Prostate gland (tissue), 2 donors: ENCODE measurements at regions not wholly inside any gene's neighbourhood (a gene's known extent, or its start where the extent isn't known, plus 50 kb on each side); places are given as distances from the start of the nearest gene placed in this dataset.

Source experiments
- DNase-seq: peaks from one replicate; pipeline ENCODE4 v3.0.0-alpha.2; 2019; ENCODE audit warnings: low spot score
- H3K27ac ChIP-seq, 2 donors: fragments of 200-600 bp; sonication (generic); 2 replicates each; pipeline ENCODE4 v1.5.1; 2017 to 2019
- H3K27me3 ChIP-seq: fragments of 200-600 bp; sonication (generic); replicated peaks from 2 replicates; pipeline ENCODE4 v1.5.1; 2019; ENCODE audit not compliant: insufficient read depth
- H3K36me3 ChIP-seq, 2 donors: fragments of 200-600 bp; sonication (generic); 1 replicate in 1 of 2; 2 replicates in 1 of 2; pipeline versions ENCODE4 v1.5.1 to v1.8.1; 2017 to 2019
- H3K4me1 ChIP-seq: fragments of 200-600 bp; sonication (generic); replicated peaks from 2 replicates; pipeline ENCODE4 v1.5.1; 2019
- H3K4me3 ChIP-seq, 2 donors: fragments of 200-600 bp; sonication (generic); 2 replicates each; pipeline ENCODE4 v1.5.1; 2017 to 2019
- H3K9me3 ChIP-seq: fragments of 200-600 bp; sonication (generic); 2 replicates; pipeline ENCODE4 v1.5.1; 2017
- CTCF ChIP-seq, 4 experiments: fragments of 200-600 bp in 2 of 4; fragments of 450-650 bp in 2 of 4; sonication (generic) in 2 of 4; IDR thresholded peaks; 1 replicate in 3 of 4; 2 replicates in 1 of 4; pipeline ENCODE4 v1.5.1; 2016 to 2019; ENCODE audit warnings: antibody characterized with exemption in 4 of 4, mild to moderate bottlenecking in 2 of 4, moderate library complexity in 2 of 4
- POLR2A ChIP-seq: fragments of 450-650 bp; IDR thresholded peaks from one replicate; pipeline ENCODE4 v1.6.1; 2016; ENCODE audit warnings: antibody characterized with exemption, mild to moderate bottlenecking
- POLR2AphosphoS5 ChIP-seq: sonication (generic); formaldehyde crosslinking; IDR thresholded peaks from one replicate; pipeline ENCODE4 v1.6.1; 2017; ENCODE audit warnings: antibody characterized with exemption
- WGBS: methylation state at CpG from one replicate; pipeline ENCODE4 v1.1.5; 2018; 5-methylcytosine and 5-hydroxymethylcytosine counted together
- intact Hi-C: fragments of 100-400 bp; cut with DNase I; formaldehyde crosslinking; loops from one replicate; pipeline ENCODE4 v1.14.2; 2022

- H3K27me3 ChIP-seq = no peaks in the 10 kb centered on the region
- no peaks in the 10 kb centered on the region for H3K36me3 ChIP-seq
- H3K9me3 ChIP-seq = no peaks in the 10 kb centered on the region
- H3K4me3 ChIP-seq = no peak overlapping the region
- H3K27ac ChIP-seq = no peak overlapping the region
- intact Hi-C loops = no loop called here
- 98% methylated on average over 1 of the region's 1 CpG for WGBS
- no peaks in the 10 kb centered on the region for H3K4me1 ChIP-seq
- no peak for DNase-seq
- TF ChIP-seq CTCF (IDR thresholded peaks at IDR 0.05) = no peak
- TF ChIP-seq POLR2AphosphoS5 = no peak
- TF ChIP-seq POLR2A = no peak
Observed at GRCh38 chr18:4851301-4851976, 345.6 kb downstream of the AKAIN1 start.

GRCh38 chr18:4847056-4847455 is 350.0 kb downstream of the AKAIN1 start:
- 78% methylated on average over 1 of the region's 1 CpG for WGBS
- H3K4me3 ChIP-seq = no peak overlapping the region
- TF ChIP-seq CTCF (IDR thresholded peaks at IDR 0.05) = no peak
- TF ChIP-seq POLR2A = no peak
- no peak for TF ChIP-seq POLR2AphosphoS5
- no peaks in the 10 kb centered on the region for H3K27me3 ChIP-seq
- no peaks in the 10 kb centered on the region for H3K9me3 ChIP-seq
- H3K36me3 ChIP-seq = no peaks in the 10 kb centered on the region
- H3K4me1 ChIP-seq = no peaks in the 10 kb centered on the region
- H3K27ac ChIP-seq = no peak overlapping the region
- intact Hi-C loops = no loop called here
- no peak for DNase-seq

GRCh38 chr18:4844320-4844719 is 352.7 kb downstream of the AKAIN1 start:
- no peak overlapping the region for H3K27ac ChIP-seq
- no peaks in the 10 kb centered on the region for H3K36me3 ChIP-seq
- no peaks in the 10 kb centered on the region for H3K4me1 ChIP-seq
- H3K4me3 ChIP-seq = no peak overlapping the region
- no peaks in the 10 kb centered on the region for H3K9me3 ChIP-seq
- DNase-seq = no peak
- no peak for TF ChIP-seq POLR2A
- TF ChIP-seq POLR2AphosphoS5 = no peak
- 48% methylated on average over 3 of the region's 3 CpGs for WGBS
- no peaks in the 10 kb centered on the region for H3K27me3 ChIP-seq
- intact Hi-C loops = no loop called here

- TF ChIP-seq POLR2A (no peak), POLR2AphosphoS5 (no peak), CTCF (IDR thresholded peaks at IDR 0.05) (no peak)
- no peak for DNase-seq
- H3K9me3 ChIP-seq = no peaks in the 10 kb centered on the region
- no peaks in the 10 kb centered on the region for H3K36me3 ChIP-seq
- H3K4me1 ChIP-seq = no peaks in the 10 kb centered on the region
- no peak overlapping the region for H3K27ac ChIP-seq
- H3K4me3 ChIP-seq = no peak overlapping the region
- H3K27me3 ChIP-seq = no peaks in the 10 kb centered on the region
- intact Hi-C loops = no loop called here
Observed at GRCh38 chr18:4843771-4844170, 353.3 kb downstream of the AKAIN1 start.

- intact Hi-C loops = no loop called here
- no peak for DNase-seq
- H3K4me1 ChIP-seq = no peaks in the 10 kb centered on the region
- 82% methylated on average over 1 of the region's 1 CpG for WGBS
- no peaks in the 10 kb centered on the region for H3K27me3 ChIP-seq
- H3K9me3 ChIP-seq = no peaks in the 10 kb centered on the region
- no peak for TF ChIP-seq POLR2A
- no peak for TF ChIP-seq POLR2AphosphoS5
- TF ChIP-seq CTCF (IDR thresholded peaks at IDR 0.05) = no peak
- H3K36me3 ChIP-seq = no peaks in the 10 kb centered on the region
- H3K4me3 ChIP-seq = no peak overlapping the region
- H3K27ac ChIP-seq = no peak overlapping the region
Observed at GRCh38 chr18:4842751-4843150, 354.3 kb downstream of the AKAIN1 start.
